HCT116 (cell line): ENCODE measurements at regions not wholly inside any gene's neighbourhood (a gene's known extent, or its start where the extent isn't known, plus 50 kb on each side); places are given as distances from the start of the nearest gene placed in this dataset.

Experiments used
- ATAC-seq: fragments of 200-7000 bp; cut with Tn5 transposase; 2 replicates; pipeline ENCODE4 v1.9.1; 2020; ENCODE audit warnings: mild to moderate bottlenecking, moderate library complexity
- BruUV-seq: library from RNA; stranded (reverse); fragments of 400-500 nt; replicated peaks from 2 replicates; lab custom pipeline; 2021; lab: Mats Ljungman, UMichigan
- CTCF ChIA-PET: fragments of 300-600 bp; sonication (Branson Sonifier 250); formaldehyde crosslinking; loops from one replicate; lab custom pipeline; 2021; ENCODE audit warnings: antibody characterized with exemption; lab: Charles Lee
- POLR2A ChIA-PET: fragments of 300-600, 350-600 bp; sonication (Branson Sonifier 250); formaldehyde crosslinking; loops from one replicate; lab custom pipeline; 2021; ENCODE audit warnings: antibody characterized with exemption; lab: Charles Lee
- RAD21 ChIA-PET, 2 experiments: fragments of 300-600 bp; sonication (Branson Sonifier 250); formaldehyde crosslinking; loops; one replicate each; lab custom pipeline; 2023; ENCODE audit warnings: low total read pairs in 2 of 2; ENCODE audit not compliant: uncharacterized antibody in 2 of 2, unreplicated experiment in 2 of 2, low non-redundant PET in 1 of 2; lab: Charles Lee
- DNase-seq: peaks from one replicate; pipeline ENCODE4 v3.0.0-alpha.2; 2010; ENCODE audit warnings: low read depth, low spot score
- H2AFZ ChIP-seq: fragments of 200-600 bp; shearing (Covaris generic), sonication (generic); 2 replicates; pipeline ENCODE4 v1.6.1; 2017; ENCODE audit warnings: low read depth, mixed run types, mixed read lengths, antibody characterized with exemption, low read length; ENCODE audit not compliant: poor library complexity, severe bottlenecking
- H3K27ac ChIP-seq: 2 replicates; pipeline ENCODE4 v1.5.1; 2012; ENCODE audit warnings: low read depth, low read length
- H3K27me3 ChIP-seq: fragments of 200-600 bp; sonication (generic); 2 replicates; pipeline ENCODE4 v1.6.1; 2016; ENCODE audit warnings: mixed run types, low read length, mixed read lengths; ENCODE audit not compliant: insufficient read depth
- H3K36me3 ChIP-seq, 2 experiments: fragments of 200-500 bp in 1 of 2; fragments of 200-600 bp in 1 of 2; sonication (Bioruptor generic) in 1 of 2; sonication (generic) in 1 of 2; 2 replicates each; pipeline versions ENCODE4 v1.5.1 to v1.6.1; 2014 to 2016; ENCODE audit warnings: low read length in 2 of 2, inconsistent platforms in 1 of 2, mixed read lengths in 1 of 2, mixed run types in 1 of 2; ENCODE audit not compliant: insufficient read depth in 2 of 2, control insufficient read depth in 1 of 2
- H3K4me1 ChIP-seq, 2 experiments: fragments of 200-600 bp in 1 of 2; sonication (generic) in 1 of 2; 2 replicates each; pipeline versions ENCODE4 v1.5.1 to v1.6.1; 2012 to 2017; ENCODE audit warnings: low read length in 2 of 2, inconsistent platforms in 1 of 2, mild to moderate bottlenecking in 1 of 2, mixed read lengths in 1 of 2, mixed run types in 1 of 2, moderate library complexity in 1 of 2; ENCODE audit not compliant: insufficient read depth in 2 of 2, control insufficient read depth in 1 of 2
- H3K4me2 ChIP-seq: fragments of 200-600 bp; sonication (generic); 2 replicates; pipeline ENCODE4 v1.6.1; 2017; ENCODE audit warnings: mixed run types, low read length, mixed read lengths
- H3K4me3 ChIP-seq, 2 experiments: fragments of 200-600 bp in 1 of 2; sonication (generic) in 1 of 2; replicated peaks in 1 of 2; 2 replicates each; pipeline ENCODE4 v1.5.1; 2011 to 2016; ENCODE audit warnings: low read length in 2 of 2, control low read depth in 1 of 2, low read depth in 1 of 2, mild to moderate bottlenecking in 1 of 2, mixed read lengths in 1 of 2, mixed run types in 1 of 2
- H3K79me2 ChIP-seq: fragments of 200-600 bp; sonication (generic); 2 replicates; pipeline ENCODE4 v1.6.1; 2017; ENCODE audit warnings: mild to moderate bottlenecking, mixed run types, low read length, moderate library complexity, mixed read lengths; ENCODE audit not compliant: insufficient read depth
- H3K9ac ChIP-seq: fragments of 200-600 bp; sonication (generic); 2 replicates; pipeline ENCODE4 v1.6.1; 2016; ENCODE audit warnings: low read length, mixed read lengths
- H3K9me2 ChIP-seq: fragments of 200-600 bp; sonication (generic), shearing (Covaris generic); 2 replicates; pipeline ENCODE4 v1.6.1; 2017; ENCODE audit warnings: mixed run types, mild to moderate bottlenecking, moderate library complexity; ENCODE audit not compliant: insufficient read depth
- H3K9me3 ChIP-seq, 2 experiments: fragments of 200-500 bp in 1 of 2; fragments of 200-600 bp in 1 of 2; sonication (Bioruptor generic) in 1 of 2; sonication (generic) in 1 of 2; 2 replicates each; pipeline ENCODE4 v1.6.1; 2014 to 2017; ENCODE audit warnings: low read length in 2 of 2, mixed read lengths in 2 of 2, inconsistent platforms in 1 of 2, low read depth in 1 of 2, mild to moderate bottlenecking in 1 of 2, mixed run types in 1 of 2, moderate library complexity in 1 of 2; ENCODE audit not compliant: control insufficient read depth in 1 of 2, insufficient read depth in 1 of 2
- H4K20me1 ChIP-seq: fragments of 200-600 bp; sonication (generic), shearing (Covaris generic); 2 replicates; pipeline ENCODE4 v1.6.1; 2017; ENCODE audit warnings: mixed run types, mild to moderate bottlenecking, moderate library complexity; ENCODE audit not compliant: insufficient read depth
- CEBPB ChIP-seq: IDR thresholded peaks from 2 replicates; pipeline ENCODE4 v1.6.1; 2012; ENCODE audit warnings: low read depth
- EZH2 ChIP-seq: fragments of 200-600 bp; sonication (generic); IDR thresholded peaks from 2 replicates; pipeline ENCODE4 v1.6.1; 2017; ENCODE audit warnings: antibody characterized with exemption, mixed run types
- EZH2phosphoT487 ChIP-seq: fragments of 200-600 bp; IDR thresholded peaks from 2 replicates; pipeline ENCODE4 v1.6.1; 2018; ENCODE audit warnings: antibody characterized with exemption, borderline replicate concordance
- FOSL1 ChIP-seq: IDR thresholded peaks from 2 replicates; pipeline ENCODE4 v1.6.1; 2012; ENCODE audit warnings: low read depth
- JUND ChIP-seq: IDR thresholded peaks from 2 replicates; pipeline ENCODE4 v1.6.1; 2012
- POLR2A ChIP-seq: IDR thresholded peaks from 2 replicates; pipeline ENCODE4 v1.7.0; 2011; ENCODE audit warnings: borderline replicate concordance; ENCODE audit not compliant: insufficient read depth, insufficient read length; ENCODE audit errors: extremely low read depth
- POLR2AphosphoS5 ChIP-seq: IDR thresholded peaks from 2 replicates; pipeline ENCODE4 v1.6.1; 2011; ENCODE audit warnings: mild to moderate bottlenecking, low read depth, low read length, moderate library complexity
- RAD21 ChIP-seq: IDR thresholded peaks from 2 replicates; pipeline ENCODE4 v1.6.1; 2012; ENCODE audit warnings: low read depth, mild to moderate bottlenecking
- SIN3A ChIP-seq: IDR thresholded peaks from 2 replicates; pipeline ENCODE4 v1.6.1; 2012; ENCODE audit warnings: low read depth
- SRF ChIP-seq: IDR thresholded peaks from 2 replicates; pipeline ENCODE4 v1.6.1; 2012; ENCODE audit warnings: low read depth
- TCF7L2 ChIP-seq: IDR thresholded peaks from 2 replicates; pipeline ENCODE4 v1.7.0; 2011; ENCODE audit warnings: borderline replicate concordance, inconsistent platforms; ENCODE audit not compliant: insufficient read depth, insufficient read length; ENCODE audit errors: extremely low read depth
- YY1 ChIP-seq: IDR thresholded peaks from 2 replicates; pipeline ENCODE4 v1.6.1; 2011; ENCODE audit warnings: low read length, low read depth, moderate library complexity, mild to moderate bottlenecking; ENCODE audit not compliant: insufficient replicate concordance; ENCODE audit errors: extremely low read depth
- ZFX ChIP-seq: fragments of 450-650 bp; IDR thresholded peaks from 2 replicates; pipeline ENCODE4 v1.6.1; 2017
- ZNF274 ChIP-seq: fragments of 200-500 bp; sonication (Bioruptor generic); IDR thresholded peaks from 2 replicates; pipeline ENCODE4 v1.6.1; 2014; ENCODE audit warnings: mild to moderate bottlenecking, low read depth, low read length, inconsistent platforms
- intact Hi-C: fragments of 100-400 bp; cut with micrococcal nuclease; formaldehyde crosslinking; loops from 2 replicates; pipeline ENCODE4 v1.10.0; 2022
- TF ChIP-seq, protein P1 (sequence below): IDR thresholded peaks from 2 replicates; pipeline ENCODE4 v1.6.1; 2012
- TF ChIP-seq, protein P2 (sequence below), 3 experiments: fragments of 200-600 bp in 1 of 3; sonication (generic) in 1 of 3; IDR thresholded peaks in 2 of 3; conservative IDR thresholded peaks in 1 of 3; 2 replicates each; pipeline ENCODE4 v1.5.1; 2012 to 2017; ENCODE audit warnings: low read depth in 2 of 3, low read length in 2 of 3, antibody characterized with exemption in 1 of 3, borderline replicate concordance in 1 of 3, control low read depth in 1 of 3, mild to moderate bottlenecking in 1 of 3, mixed read lengths in 1 of 3, mixed run types in 1 of 3, moderate library complexity in 1 of 3; ENCODE audit not compliant: insufficient read depth in 1 of 3
- TF ChIP-seq, protein P3 (sequence below): IDR thresholded peaks from 2 replicates; pipeline ENCODE4 v1.6.1; 2011; ENCODE audit warnings: mild to moderate bottlenecking, low read length, moderate library complexity; ENCODE audit not compliant: insufficient replicate concordance; ENCODE audit errors: extremely low read depth
- TF ChIP-seq, protein P4 (sequence below): IDR thresholded peaks from 2 replicates; pipeline ENCODE4 v1.6.1; 2012

DNA sequence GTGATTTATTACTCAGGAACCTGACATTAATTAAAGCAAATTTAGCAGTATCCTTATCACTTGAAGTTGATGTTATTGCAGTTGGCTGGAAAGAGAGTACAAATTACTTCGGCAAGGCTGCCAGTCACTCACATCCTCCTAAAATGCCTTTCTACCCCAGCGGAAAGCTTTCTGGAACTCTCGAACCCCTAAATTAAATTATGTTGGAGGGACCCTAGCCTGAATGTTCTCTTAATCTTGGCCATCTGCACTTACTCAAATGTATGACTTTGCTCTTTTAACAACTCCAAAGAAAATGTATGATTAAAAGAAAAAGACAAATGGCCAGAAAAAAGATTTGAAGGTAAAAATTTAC lies 242.6 kb upstream of the USP25 start:
- POLR2A ChIA-PET = no interaction called here

DNA sequence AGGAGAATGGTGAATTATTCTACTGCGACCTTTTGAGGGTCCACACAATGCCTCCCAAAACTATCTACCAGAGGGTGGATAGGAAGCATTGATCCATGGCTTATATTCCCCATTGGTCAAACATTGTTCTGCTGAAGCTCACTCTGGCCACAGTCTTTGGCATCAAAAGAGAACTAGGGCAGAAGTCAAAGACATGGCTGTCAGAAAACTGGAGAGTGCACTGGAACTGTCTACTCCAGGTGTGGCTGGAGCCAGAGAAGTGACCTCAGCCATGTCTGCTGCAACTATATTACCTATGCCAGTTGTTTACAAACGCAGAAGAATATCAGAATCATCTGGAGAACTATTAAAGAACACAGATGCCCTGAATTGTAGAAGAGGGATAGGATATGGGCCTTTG lies 238.7 kb upstream of the USP25 start:
- no peaks in the 10 kb centered on the region for H3K9me3 ChIP-seq
- H3K27ac ChIP-seq = no peak overlapping the region
- no peaks in the 10 kb centered on the region for H3K4me1 ChIP-seq
- H3K9me2 ChIP-seq = no peaks in the 10 kb centered on the region
- H3K9ac ChIP-seq = no peak overlapping the region
- H2AFZ ChIP-seq = no peak overlapping the region
- intact Hi-C loops = loop anchor here (5.0 kb wide), 1 partner anchor 1234 kb away; no protein-coding TSS in a partner anchor
- ChIA-PET POLR2A (no interaction called here), CTCF (no interaction called here), RAD21 (no interaction called here)
- no peaks in the 10 kb centered on the region for H4K20me1 ChIP-seq
- H3K36me3 ChIP-seq = no peaks in the 10 kb centered on the region
- H3K27me3 ChIP-seq = no peaks in the 10 kb centered on the region
- BruUV-seq = no TSS peak
- no peaks in the 10 kb centered on the region for H3K79me2 ChIP-seq
- DNase-seq (no peak), ATAC-seq (no peak)
- no peak overlapping the region for H3K4me2 ChIP-seq
- H3K4me3 ChIP-seq = no peak overlapping the region
- TF ChIP-seq, protein P1, sequence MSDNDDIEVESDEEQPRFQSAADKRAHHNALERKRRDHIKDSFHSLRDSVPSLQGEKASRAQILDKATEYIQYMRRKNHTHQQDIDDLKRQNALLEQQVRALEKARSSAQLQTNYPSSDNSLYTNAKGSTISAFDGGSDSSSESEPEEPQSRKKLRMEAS = no peak
- TF ChIP-seq SIN3A (no peak), ZFX (no peak), FOSL1 (no peak), EZH2phosphoT487 (no peak), POLR2A (no peak), EZH2 (no peak), ZNF274 (no peak), POLR2AphosphoS5 (no peak), TCF7L2 (no peak), CEBPB (no peak), SRF (no peak)
- TF ChIP-seq, protein P2, sequence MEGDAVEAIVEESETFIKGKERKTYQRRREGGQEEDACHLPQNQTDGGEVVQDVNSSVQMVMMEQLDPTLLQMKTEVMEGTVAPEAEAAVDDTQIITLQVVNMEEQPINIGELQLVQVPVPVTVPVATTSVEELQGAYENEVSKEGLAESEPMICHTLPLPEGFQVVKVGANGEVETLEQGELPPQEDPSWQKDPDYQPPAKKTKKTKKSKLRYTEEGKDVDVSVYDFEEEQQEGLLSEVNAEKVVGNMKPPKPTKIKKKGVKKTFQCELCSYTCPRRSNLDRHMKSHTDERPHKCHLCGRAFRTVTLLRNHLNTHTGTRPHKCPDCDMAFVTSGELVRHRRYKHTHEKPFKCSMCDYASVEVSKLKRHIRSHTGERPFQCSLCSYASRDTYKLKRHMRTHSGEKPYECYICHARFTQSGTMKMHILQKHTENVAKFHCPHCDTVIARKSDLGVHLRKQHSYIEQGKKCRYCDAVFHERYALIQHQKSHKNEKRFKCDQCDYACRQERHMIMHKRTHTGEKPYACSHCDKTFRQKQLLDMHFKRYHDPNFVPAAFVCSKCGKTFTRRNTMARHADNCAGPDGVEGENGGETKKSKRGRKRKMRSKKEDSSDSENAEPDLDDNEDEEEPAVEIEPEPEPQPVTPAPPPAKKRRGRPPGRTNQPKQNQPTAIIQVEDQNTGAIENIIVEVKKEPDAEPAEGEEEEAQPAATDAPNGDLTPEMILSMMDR (IDR thresholded peaks at IDR 0.05 in 2 of 3, conservative IDR thresholded peaks at IDR 0.05 in 1 of 3; ENCODE audit: borderline replicate concordance in 1 of 3, insufficient read depth in 1 of 3, low read depth in 2 of 3, low read length in 2 of 3) = no peak
- TF ChIP-seq, protein P3, sequence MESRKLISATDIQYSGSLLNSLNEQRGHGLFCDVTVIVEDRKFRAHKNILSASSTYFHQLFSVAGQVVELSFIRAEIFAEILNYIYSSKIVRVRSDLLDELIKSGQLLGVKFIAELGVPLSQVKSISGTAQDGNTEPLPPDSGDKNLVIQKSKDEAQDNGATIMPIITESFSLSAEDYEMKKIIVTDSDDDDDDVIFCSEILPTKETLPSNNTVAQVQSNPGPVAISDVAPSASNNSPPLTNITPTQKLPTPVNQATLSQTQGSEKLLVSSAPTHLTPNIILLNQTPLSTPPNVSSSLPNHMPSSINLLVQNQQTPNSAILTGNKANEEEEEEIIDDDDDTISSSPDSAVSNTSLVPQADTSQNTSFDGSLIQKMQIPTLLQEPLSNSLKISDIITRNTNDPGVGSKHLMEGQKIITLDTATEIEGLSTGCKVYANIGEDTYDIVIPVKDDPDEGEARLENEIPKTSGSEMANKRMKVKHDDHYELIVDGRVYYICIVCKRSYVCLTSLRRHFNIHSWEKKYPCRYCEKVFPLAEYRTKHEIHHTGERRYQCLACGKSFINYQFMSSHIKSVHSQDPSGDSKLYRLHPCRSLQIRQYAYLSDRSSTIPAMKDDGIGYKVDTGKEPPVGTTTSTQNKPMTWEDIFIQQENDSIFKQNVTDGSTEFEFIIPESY = no peak
- TF ChIP-seq, protein P4, sequence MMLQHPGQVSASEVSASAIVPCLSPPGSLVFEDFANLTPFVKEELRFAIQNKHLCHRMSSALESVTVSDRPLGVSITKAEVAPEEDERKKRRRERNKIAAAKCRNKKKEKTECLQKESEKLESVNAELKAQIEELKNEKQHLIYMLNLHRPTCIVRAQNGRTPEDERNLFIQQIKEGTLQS = no peak

More for the DNA sequence above, 242.6 kb upstream of the USP25 start:
- ATAC-seq (no peak), DNase-seq (no peak)
- ChIA-PET RAD21 (no interaction called here), CTCF (no interaction called here)
- Histone ChIP-seq H2AFZ (no peak overlapping the region), H3K79me2 (no peaks in the 10 kb centered on the region), H3K4me3 (no peak overlapping the region), H3K4me2 (no peak overlapping the region), H3K36me3 (no peaks in the 10 kb centered on the region), H3K9me2 (no peaks in the 10 kb centered on the region), H4K20me1 (no peaks in the 10 kb centered on the region), H3K9ac (no peak overlapping the region), H3K27ac (no peak overlapping the region), H3K9me3 (no peaks in the 10 kb centered on the region), H3K27me3 (no peaks in the 10 kb centered on the region), H3K4me1 (no peaks in the 10 kb centered on the region; a peak in 1 of 4 replicates)
- BruUV-seq = no TSS peak
- TF ChIP-seq JUND (no peak), POLR2AphosphoS5 (no peak), YY1 (no peak), CEBPB (no peak), RAD21 (no peak), FOSL1 (no peak)
- TF ChIP-seq, protein P4 = no peak
- intact Hi-C loops = no loop called here
